ENCODE measurements at regions not wholly inside any gene's neighbourhood (a gene's known extent, or its start where the extent isn't known, plus 50 kb on each side); places are given as distances from the start of the nearest gene placed in this dataset.

DNA sequence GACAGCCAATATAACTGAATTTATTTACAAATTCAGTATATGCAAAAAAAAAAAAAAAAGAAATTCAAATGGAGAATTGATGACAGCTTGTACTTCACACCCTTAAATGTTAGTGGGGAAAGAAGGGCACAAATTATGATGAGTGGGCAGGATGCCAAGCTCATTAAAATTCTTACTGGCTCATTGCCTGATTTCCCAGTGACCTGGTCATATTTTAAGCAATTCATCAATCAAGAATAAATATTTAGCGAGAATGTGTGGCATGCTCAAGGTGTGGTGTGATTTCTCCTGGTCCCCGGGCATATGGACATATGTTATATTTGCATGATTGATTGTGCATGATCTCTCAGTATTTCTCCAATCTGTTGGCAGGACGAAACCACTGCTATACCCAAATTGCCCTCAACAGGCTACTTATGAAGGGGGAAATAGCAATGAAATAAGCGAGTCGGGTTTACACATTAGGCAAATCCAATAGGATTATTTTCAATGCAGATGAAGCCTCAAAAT lies 883.0 kb downstream of the LRRTM4 start:
- TF ChIP-seq ZNF16 (tag by site-specific recombination; IDR thresholded peaks at IDR 0.05; ENCODE audit: low read depth) (no peak), SCRT1 (tag by site-specific recombination; IDR thresholded peaks at IDR 0.05; ENCODE audit: borderline replicate concordance) (no peak)

Data from HEK293 (cell line).